H4 (cell line): ENCODE measurements at regions not wholly inside any gene's neighbourhood (a gene's known extent, or its start where the extent isn't known, plus 50 kb on each side); places are given as distances from the start of the nearest gene placed in this dataset.
A peak's percentile ranks its signal among the peaks of the same experiment; 100 is the strongest.
"Not testable (repeated sequence)": the region's sequence is repeated elsewhere in the genome, so short reads cannot be mapped to it uniquely, and the experiment has no call there.

Source experiments
- DNase-seq: peaks from one replicate; pipeline ENCODE4 v3.0.0-alpha.2; 2015; ENCODE audit warnings: low spot score

DNA sequence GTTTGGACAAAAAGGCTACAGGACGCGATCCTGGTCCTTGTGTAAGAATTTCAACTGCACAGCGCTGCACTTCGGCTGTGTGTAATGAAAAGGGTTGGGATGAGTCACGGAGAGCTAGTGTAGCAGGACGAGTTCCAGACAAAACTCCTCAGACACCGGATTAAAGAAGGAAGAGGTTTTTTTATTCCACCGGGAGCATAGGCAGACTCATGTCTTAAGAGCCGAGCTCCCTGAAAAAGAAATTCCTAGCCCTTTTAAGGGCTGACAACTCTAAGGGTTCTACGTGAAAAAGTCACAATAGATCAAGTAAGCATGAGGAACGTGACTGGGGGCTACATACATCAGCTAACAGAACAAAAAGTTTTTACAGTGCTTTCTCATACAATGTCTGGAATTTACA lies 54.8 kb upstream of the FAM90A1 start:
- not testable (repeated sequence) for DNase-seq

DNA sequence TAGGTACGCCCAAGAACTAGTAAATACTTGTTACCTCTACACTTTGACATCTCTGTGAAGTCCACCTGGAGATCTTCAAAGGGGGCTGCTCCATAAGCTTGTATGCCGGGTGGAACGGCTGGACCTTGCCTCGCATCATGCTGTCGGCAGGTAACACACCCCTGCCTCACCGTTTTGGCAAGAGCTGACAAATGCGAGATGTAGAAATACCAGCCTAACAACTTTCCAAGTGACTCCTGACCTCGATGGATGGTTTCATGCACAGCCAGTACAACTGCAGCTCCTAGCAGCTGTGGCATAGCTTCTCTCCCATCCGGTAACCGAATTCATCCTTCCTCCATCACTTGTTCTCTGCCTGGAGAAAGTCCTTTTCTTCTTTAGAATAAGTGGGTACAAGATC lies 58.3 kb upstream of the FAM90A1 start:
- not testable (repeated sequence) for DNase-seq

DNA sequence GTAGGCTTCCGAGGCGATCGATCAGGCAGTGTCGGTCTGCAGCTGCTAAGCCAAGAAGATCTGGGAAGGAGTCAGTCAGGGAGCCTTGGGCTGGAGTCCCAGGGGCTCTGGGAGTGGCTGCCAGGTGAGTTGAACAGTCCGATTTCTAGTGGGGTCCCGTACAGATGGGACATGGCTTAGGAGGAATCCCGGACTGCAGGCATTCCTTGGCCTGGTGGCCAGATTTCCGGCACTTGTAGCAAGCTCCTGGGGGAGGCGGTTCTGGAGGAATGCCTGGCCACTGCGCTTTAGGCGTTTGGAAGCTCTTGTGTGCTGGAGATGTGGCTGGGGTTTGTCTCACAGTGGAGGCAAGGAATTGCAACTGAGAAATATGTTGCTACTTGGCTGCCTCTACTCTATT lies 64.3 kb upstream of the FAM90A1 start:
- DNase-seq, result not testable (repeated sequence)

DNA sequence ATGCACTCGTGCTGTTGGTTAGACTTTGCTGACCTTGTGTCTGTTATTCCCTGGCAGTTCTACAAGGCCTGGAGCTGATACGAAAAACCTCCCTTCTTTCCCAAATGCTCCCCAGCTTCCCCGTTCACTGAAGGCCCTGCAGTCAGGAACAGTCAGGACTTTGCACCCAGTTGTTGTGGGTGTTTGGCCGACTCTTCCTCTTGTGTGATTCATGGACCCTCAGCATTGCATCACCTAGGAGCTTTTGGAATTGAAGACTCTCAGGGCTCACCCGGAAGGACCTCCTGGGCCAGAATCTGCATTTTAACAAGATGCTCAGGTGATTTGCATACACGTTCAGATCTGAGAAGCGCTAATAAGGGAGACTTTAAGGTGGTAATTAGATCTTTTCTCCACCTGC lies 67.2 kb upstream of the FAM90A1 start:
- not testable (repeated sequence) for DNase-seq

DNA sequence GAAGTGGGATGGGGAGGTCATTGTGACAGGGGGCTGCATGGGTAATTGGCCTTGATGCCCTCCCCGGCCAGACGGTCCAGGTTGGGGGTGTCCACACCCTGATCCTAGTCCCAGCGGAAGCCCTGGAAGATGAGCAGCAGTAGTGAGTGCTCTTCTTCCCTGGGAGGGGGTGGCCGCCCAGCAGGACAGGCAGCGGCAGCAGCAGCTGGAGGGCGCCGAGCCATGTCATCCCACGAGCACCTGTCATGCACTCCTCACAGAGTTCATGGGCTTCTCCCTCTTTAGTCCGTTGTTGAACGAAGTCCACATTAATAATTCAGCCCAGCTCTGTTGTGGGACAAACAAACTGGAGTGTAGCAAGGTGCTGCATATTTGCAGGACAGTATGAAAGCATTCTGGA lies 81.2 kb upstream of the FAM90A1 start:
- DNase-seq, result not testable (repeated sequence)

DNA sequence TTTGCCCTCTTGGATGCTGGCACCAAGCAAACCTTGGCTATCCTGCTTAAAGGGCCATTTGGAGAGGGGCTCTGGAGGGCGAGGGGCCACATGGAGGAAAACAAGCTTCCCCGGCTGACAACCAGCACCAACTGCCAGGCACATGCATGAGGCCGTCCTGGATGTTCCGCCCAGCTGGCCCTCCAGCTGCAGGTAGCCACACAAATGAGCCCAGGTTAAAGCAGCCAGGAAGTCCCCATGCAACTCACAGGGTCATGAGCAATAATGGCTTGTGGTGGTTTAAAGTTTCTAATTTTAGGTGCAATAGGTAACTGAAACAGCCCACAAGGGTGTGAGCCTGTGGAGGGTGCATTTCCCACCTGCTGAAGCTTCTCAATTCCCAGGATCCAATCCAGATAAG lies 88.6 kb upstream of the FAM90A1 start:
- not testable (repeated sequence) for DNase-seq

DNA sequence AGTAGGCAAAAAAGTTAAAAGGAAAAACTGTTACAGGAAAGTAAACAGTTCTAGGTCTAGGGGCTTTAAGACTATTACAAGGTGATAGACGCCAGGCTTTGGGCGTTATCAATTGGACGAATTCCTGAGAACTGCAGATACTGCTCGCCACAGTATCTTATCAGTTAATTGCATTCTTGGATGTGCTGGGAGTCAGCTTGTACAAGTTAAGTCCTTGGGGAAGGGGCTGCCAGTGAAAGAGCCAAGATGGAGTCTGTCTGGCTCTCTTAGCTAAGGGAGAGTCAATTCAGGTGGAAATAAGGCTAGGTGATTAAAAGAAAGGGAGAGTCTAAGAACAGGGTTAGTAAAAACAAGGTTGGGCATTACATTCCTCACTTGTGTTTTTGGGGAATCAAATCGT lies 90.3 kb upstream of the FAM90A1 start:
- DNase-seq, result not testable (repeated sequence)

DNA sequence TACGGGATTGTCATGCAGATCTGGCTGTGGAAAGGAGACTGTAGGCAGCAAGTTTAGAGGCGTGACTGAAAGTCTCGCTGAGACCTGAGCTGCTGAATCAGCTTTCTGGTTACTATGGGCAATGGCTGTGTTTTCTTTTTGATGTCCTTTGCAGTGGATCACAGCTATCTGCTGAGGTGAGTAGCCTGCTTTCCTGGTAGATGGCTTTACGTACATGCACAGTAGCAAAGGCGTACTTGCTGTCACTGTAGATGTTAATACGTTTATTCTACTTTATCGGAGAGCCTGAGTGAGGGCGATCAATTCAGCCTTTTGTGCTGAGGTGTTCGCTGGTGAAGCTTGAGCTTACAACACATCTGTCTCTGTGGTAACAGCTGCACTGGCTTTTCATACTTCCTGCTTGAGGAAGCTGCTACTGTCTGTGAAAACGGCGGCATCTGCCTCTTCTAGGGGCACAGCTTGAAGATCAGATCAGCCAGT lies 92.9 kb upstream of the FAM90A1 start:
- not testable (repeated sequence) for DNase-seq

DNA sequence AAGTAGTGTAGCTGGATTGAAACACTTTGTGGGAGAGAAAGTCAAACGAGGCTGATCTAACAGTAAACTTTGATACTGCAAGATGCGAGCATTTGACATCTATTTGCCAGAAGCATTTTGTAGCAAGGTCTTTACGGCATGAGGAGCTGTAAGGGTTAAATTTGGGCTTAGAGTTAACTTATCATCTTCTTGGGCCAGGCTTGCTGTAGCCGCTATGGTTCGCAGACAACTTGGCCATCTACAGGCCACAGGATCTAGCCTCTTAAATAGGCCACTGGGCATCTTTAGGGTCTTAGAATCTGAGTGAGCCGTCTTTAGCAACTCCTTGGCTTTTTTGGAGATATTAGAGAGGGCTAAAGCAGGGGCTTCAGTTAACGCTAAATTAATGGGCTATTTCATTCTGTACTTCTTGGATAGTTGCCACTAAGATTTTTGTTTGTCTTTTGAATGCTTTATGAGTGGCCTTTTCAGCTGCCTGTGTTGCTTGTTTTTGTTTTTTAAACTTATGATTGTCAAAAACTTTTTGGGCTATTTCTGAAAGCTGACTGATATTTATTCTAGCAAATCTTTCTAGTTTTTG lies 93.5 kb upstream of the FAM90A1 start:
- DNase-seq, result not testable (repeated sequence)

DNA sequence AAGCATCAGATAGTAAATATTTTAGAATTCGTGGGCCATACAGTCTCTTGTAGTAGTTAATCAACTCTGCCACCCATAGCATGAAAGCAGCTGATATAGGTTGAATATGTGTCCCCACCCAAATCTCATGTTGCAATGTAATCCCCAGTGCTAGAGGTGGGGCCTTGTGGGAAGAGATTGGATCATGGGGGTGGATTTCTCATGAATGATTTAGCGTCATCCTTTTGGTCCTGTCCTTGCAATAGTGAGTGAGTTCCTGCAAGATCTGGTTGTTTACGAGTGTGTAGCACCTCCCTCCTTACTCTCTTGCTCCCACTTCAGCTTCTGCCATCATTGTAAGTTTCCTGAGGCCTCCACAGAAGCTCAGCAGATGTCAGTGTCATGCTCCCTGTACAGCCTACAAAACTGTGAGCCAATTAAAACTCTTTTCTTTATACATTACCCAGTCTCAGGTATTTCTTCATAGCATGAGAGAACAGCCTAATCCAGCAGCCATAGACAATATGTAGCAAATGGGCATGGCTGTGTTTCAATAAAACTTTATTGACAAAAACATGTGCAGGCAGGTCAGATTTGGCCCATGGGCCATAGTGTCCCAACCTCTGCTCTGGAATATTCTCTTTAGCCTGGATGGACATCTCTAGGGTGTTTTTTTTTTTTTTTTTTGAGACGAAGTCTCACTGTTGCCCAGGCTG lies 97.9 kb upstream of the FAM90A1 start:
- not testable (repeated sequence) for DNase-seq

DNA sequence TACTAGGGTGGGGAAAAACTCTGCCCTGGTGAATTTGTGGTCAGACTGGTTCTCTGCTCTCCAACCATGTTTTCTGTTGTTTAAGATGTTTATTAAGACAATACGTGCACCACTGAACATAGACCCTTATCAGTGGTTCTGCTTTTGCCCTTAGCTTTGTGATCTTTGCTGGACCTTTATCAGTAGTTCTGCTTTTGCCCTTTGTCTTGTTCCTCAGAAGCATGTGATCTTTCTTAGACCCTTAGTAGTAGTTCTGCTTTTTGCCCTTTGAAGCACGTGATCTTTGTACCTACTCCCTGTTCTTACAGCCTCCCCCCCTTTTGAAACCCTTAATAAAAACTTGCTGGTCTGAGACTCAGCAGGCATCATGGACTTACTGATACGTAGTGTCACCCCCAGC lies 101.4 kb upstream of the FAM90A1 start:
- DNase-seq, result not testable (repeated sequence)

DNA sequence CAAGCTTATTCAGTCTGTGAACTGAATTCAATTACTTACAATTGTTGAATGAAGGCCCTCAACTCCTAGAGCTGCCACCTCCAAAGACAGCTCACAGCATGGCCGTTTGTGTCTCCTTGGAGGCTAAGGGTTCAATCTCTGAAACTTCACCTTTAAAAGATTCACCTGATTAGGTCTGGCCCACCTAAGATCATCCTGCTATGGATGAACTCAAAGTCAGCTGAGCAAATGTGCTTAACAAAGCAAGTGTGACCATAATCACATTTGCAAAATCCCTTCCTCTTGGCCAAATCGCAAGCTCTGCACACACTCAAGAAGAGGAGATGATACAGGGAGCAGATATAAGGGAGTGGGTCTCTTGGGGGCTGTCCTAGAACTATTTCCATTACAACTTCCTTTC lies 105.0 kb upstream of the FAM90A1 start:
- not testable (repeated sequence) for DNase-seq

DNA sequence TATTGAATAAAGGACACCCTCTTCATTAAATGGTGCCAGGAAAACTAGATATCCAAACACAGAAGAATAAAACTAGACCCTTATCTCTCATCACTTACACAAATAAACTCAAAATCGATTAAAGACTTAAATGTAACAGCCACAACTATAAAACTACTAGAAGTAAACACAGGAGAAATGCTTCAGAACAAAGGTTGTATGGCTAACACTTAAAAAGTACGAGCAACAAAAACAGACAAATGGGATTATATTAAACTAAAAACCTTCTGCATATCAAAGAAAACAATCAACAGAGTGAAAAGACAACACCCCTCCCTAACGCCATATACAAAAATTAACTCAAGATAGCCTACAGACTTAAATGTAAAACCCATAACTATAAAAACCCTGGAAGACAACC lies 104.7 kb upstream of the CLEC6A start:
- DNase-seq, result not testable (repeated sequence)

DNA sequence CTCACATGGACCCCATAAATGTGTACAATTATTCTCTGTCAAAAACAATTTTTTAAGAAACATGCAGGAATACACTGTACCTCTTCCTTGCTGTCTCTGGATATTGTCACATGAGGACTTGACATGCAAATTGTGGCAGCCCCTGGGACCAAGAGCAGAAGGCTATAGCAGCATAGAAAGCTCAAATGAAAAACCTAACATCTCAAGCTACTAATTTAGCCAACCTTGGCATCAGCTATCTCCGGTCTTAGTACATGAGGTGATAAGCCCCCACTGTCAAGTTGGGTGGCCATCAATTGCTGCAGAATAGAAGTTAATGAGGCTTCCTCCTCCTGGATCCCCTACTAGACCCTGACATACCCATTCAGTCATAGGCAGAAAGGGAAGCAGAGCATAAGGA lies 101.0 kb upstream of the CLEC6A start:
- not testable (repeated sequence) for DNase-seq

DNA sequence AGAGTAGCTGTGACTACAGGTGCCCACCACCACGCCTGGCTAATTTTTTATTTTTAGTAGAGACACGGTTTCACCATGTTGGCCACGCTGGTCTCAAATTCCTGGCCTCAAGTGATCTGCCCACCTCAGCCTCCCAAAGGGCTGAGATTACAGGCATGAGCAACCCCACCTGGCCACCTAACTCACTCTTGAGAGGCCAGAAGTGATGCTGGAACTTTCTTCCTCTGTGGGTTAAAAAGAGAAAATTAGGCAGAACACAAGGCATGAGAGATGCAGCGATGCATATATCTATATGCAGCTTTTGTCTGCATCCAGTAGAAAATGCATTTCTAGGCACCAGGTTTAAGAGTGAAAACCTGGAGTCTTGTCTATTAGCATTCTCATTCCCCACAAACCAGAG lies 100.2 kb upstream of the CLEC6A start:
- not testable (repeated sequence) for DNase-seq

DNA sequence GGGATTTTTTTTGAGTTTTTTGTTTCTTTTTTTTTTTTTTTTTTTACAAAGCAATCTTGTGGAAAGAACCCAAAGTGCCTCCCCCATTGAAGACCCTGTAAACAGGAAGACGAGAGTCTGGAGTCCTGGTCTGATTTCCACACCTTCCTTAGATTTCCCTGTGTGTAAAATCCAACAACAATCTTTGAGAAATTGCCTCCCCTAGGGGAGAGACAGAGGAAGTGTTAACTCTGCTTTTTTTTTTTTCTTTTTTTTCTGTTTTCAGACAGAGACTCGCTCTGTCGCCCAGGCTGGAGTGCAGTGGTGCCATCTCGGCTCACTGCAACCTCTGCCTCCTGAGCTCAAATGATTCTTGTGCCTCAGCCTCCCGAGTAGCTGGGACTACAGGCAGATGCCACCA lies 82.0 kb upstream of the CLEC6A start:
- not testable (repeated sequence) for DNase-seq

DNA sequence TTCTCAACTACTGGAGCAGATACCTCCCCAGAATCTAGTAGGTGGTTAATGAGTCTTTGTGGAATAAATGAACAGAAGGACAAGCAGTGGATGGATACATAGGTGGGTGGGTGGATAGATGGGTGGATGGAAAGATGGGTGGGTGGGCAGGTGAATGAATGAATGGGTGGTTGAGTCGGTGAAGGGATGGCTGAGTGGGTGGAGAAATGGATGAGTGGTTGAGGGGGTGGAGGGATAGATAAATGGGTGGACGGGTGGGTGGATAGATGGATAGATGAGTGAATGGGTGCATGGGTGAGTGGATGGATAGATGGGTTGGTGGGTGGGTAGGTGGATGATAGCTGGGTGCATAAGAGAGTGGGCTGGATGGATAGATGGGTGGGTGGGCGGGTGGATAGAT lies 80.6 kb upstream of the CLEC6A start:
- DNase-seq, result not testable (repeated sequence)

DNA sequence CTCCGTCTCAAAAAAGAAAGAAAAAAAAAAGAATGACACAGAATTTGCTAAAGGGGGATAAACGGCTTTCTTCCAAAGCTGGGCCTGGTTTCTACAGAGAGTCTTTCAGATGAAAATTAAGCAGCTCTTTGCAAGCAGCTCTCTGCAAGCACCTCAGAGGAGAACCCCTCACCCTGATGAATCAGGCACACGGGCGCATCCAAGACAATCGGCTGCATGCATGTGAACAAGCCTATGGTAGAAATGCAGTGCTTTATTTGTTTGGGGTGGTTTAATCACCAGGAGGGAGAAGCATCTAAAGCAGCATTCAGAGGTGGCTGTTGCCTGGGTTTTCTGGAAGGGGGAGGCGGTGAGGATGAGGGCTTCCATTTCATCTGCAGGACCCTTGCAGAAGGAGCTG lies 78.0 kb upstream of the CLEC6A start:
- not testable (repeated sequence) for DNase-seq

DNA sequence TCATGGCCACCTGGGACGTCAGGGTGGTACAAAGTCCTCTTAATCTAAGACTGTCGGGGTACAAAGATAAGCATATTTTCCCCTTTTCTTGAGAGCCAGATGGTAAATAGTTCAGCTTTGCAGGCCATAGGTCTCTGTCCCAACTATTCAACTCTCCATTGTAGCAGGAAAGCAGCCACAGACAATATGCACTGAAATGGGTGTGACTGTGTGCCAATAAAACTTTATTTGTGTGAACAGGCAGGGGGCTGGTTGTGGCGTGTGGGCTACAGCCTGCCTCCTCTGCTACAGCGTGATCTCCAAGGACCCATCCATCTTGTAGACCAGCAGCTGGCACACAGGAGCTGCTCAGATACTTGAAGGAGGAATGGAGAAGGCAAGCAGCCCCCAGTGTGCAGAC lies 73.2 kb upstream of the CLEC6A start:
- DNase-seq, result not testable (repeated sequence)

DNA sequence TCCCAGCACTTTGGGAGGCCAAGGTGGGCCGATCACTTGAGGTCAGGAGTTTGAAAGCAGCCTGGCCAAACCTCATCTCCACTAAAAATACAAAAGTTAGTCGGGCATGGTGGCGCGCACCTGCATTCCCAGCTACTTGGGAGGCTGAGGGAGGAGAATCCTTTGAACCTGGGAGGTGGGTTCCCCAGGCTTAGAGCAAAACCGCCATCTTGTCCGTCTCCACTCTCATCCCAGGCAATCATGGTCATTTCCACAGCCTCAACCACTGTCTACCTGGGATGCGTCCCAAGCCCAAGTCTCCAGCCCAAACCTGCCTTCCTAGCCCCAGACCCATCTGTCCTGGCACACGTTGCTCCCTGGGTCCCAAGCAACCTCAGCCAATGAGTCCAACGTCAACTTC lies 71.1 kb upstream of the CLEC6A start:
- DNase-seq, result not testable (repeated sequence)

DNA sequence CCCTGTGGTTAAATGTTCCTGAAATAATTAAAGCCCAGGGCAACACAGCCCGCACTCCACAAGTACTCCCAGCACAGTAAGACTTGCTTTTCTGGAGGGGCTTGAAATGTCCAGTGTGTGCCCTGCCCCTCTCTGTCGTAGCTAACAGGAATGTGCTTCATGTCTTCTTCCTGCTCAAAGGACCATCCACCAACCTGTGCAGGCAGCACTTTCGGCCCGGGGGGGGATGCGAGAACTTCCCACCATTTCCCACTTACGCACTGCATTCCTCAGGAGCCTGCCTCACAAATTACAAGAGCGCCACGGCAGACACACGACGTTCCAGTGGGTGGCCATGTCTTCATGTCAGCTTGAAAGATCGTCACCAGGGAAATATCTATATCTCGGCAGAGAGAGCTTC lies 70.3 kb upstream of the CLEC6A start:
- DNase-seq, result not testable (repeated sequence)

DNA sequence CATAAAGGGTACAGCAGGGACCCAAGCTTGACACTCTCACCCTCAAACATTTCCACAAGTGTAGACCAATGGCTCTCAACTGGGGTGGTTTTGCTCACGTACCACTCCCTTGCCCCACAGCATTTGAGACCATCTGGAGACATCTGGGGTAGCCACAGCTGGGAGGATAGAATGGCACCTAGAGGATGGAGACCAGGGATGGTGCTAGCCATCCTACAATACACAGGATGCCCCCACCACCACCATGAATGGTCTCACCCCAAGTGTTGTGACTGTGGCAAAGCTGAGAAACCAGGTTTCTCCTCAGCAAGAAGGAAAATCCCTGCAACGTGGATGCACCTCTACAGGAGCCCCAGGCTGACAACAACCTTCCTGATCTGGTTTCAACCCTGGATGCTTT lies 69.1 kb upstream of the CLEC6A start:
- DNase-seq, result not testable (repeated sequence)

DNA sequence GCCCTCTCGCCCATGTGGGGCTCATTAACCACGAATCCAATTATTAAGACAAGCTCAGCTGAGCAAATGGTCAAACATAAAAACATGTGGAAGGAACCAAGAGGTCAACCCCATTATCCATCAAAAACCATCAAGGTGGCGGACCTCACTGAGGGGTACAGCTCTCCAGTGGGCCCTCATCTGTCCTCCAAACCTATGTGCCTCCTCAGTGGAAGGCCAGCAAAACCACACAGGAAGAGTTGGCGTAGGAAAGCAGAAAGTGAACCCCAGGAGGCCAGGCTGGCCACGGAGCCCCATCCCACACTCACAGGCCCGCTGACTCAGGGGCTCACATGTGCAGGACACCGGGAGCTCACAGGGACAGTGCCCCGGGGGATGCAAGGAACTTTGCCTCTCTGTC lies 66.5 kb upstream of the CLEC6A start:
- peak; percentile 1 for DNase-seq
